NT2/D1 (cell line): ENCODE measurements at regions not wholly inside any gene's neighbourhood (a gene's known extent, or its start where the extent isn't known, plus 50 kb on each side); places are given as distances from the start of the nearest gene placed in this dataset.
"Not testable (repeated sequence)": the region's sequence is repeated elsewhere in the genome, so short reads cannot be mapped to it uniquely, and the experiment has no call there.

Experiments used
- DNase-seq: peaks from one replicate; pipeline ENCODE4 v3.0.0-alpha.2; 2011; ENCODE audit warnings: low read depth, low spot score
- H3K27me3 ChIP-seq: 2 replicates; pipeline ENCODE4 v1.6.0; 2011; ENCODE audit warnings: mild to moderate bottlenecking; ENCODE audit not compliant: insufficient read length, insufficient read depth
- H3K36me3 ChIP-seq: 2 replicates; pipeline ENCODE4 v1.6.1; 2011; ENCODE audit warnings: mild to moderate bottlenecking, low read length, mixed read lengths; ENCODE audit not compliant: insufficient read depth, insufficient read length
- H3K4me1 ChIP-seq: 2 replicates; pipeline ENCODE4 v1.5.1; 2011; ENCODE audit not compliant: insufficient read depth, insufficient read length
- H3K4me3 ChIP-seq: 2 replicates; pipeline ENCODE4 v1.5.1; 2011; ENCODE audit warnings: low read depth; ENCODE audit not compliant: insufficient read length
- H3K9ac ChIP-seq: 2 replicates; pipeline ENCODE4 v1.6.0; 2011; ENCODE audit warnings: low read depth; ENCODE audit not compliant: insufficient read length
- H3K9me3 ChIP-seq: 2 replicates; pipeline ENCODE4 v1.5.1; 2011; ENCODE audit warnings: mild to moderate bottlenecking, low read length; ENCODE audit not compliant: insufficient read depth
- SUZ12 ChIP-seq: IDR thresholded peaks from 2 replicates; pipeline ENCODE4 v1.6.1; 2011; ENCODE audit not compliant: insufficient read length, insufficient read depth; ENCODE audit errors: extremely low read depth
- YY1 ChIP-seq: IDR thresholded peaks from 2 replicates; pipeline ENCODE4 v1.6.1; 2011; ENCODE audit not compliant: insufficient read length, insufficient read depth
- ZNF274 ChIP-seq: IDR thresholded peaks from 2 replicates; pipeline ENCODE4 v1.6.1; 2011; ENCODE audit warnings: mild to moderate bottlenecking, low read depth, low read length

- no peak overlapping the region for H3K9ac ChIP-seq
- DNase-seq, result no peak
These were observed 97.4 kb downstream of the DTWD1 start for GRCh38 chr15:49718234-49718633.

DNA sequence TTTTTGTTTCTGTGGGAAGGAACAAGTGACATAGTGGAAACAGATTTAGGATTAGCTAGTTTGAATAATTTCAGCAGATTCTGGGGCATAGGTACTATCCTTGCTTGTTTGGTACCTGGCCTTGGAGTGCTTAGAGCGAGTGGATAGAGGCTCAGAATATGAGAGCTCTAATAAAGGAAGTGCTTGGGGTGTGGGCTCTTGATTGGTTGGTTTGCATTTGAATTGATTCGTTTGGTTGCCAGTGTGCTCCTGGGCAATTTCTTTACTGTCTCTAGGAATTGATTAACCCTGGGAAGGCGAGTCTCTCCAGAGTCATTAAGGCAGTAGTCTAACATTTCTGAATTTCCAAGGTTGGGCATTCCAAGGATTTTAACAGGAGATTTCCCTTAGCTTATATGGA lies 98.0 kb downstream of the DTWD1 start:
- no peaks in the 10 kb centered on the region for H3K36me3 ChIP-seq
- no peaks in the 10 kb centered on the region for H3K27me3 ChIP-seq
- TF ChIP-seq ZNF274 (no peak), YY1 (no peak), SUZ12 (no peak)
- no peak overlapping the region for H3K9ac ChIP-seq
- H3K9me3 ChIP-seq, result no peaks in the 10 kb centered on the region
- no peaks in the 10 kb centered on the region for H3K4me1 ChIP-seq
- DNase-seq, result peak; percentile 15
- no peak overlapping the region for H3K4me3 ChIP-seq

More at GRCh38 chr15:49718234-49718633, 97.4 kb downstream of the DTWD1 start:
- Histone ChIP-seq H3K27me3 (no peaks in the 10 kb centered on the region), H3K36me3 (no peaks in the 10 kb centered on the region), H3K4me1 (no peaks in the 10 kb centered on the region), H3K4me3 (no peak overlapping the region), H3K9me3 (no peaks in the 10 kb centered on the region)
- TF ChIP-seq ZNF274 (no peak), SUZ12 (no peak), YY1 (no peak)

GRCh38 chr15:49720261-49720660 lies 99.4 kb downstream of the DTWD1 start:
- H3K9me3 ChIP-seq, result no peaks in the 10 kb centered on the region; the same call in 1 of the 2 replicates
- no peaks in the 10 kb centered on the region for H3K27me3 ChIP-seq
- TF ChIP-seq YY1, result no peak
- TF ChIP-seq ZNF274, result no peak
- TF ChIP-seq SUZ12, result no peak
- DNase-seq, result no peak
- no peak overlapping the region for H3K4me3 ChIP-seq
- no peaks in the 10 kb centered on the region for H3K4me1 ChIP-seq
- no peaks in the 10 kb centered on the region for H3K36me3 ChIP-seq
- H3K9ac ChIP-seq, result no peak overlapping the region

DNA sequence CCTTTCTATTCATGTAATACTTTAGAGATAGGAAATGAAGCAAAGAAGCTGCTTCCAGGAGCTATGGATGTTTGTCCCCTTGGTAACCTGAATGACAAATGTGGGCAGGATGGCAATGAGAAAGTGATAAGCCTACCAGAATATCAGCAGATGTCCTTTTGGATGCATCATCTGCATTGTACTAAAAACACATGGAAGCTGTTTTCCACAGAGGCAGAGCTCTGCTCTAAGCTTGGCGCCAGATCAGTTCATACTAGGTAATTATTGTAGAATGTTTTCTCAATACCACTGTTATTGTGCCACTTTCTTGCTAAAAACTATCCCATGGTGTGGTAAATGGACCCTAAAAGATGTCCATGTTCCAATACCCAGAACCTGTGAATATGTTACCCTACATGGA lies 100.2 kb downstream of the DTWD1 start:
- Histone ChIP-seq H3K4me1 (no peaks in the 10 kb centered on the region), H3K4me3 (no peak overlapping the region), H3K9ac (no peak overlapping the region), H3K9me3 (no peaks in the 10 kb centered on the region; the same call in 1 of the 2 replicates), H3K27me3 (no peaks in the 10 kb centered on the region), H3K36me3 (no peaks in the 10 kb centered on the region)
- no peak for DNase-seq
- TF ChIP-seq ZNF274 (no peak), YY1 (no peak), SUZ12 (no peak)

GRCh38 chr15:49721621-49722020 lies 100.8 kb downstream of the DTWD1 start:
- Histone ChIP-seq H3K4me1 (no peaks in the 10 kb centered on the region), H3K9me3 (no peaks in the 10 kb centered on the region; the same call in 1 of the 2 replicates), H3K4me3 (no peak overlapping the region), H3K27me3 (no peaks in the 10 kb centered on the region), H3K36me3 (no peaks in the 10 kb centered on the region), H3K9ac (no peak overlapping the region)
- no peak for DNase-seq
- no peak for TF ChIP-seq SUZ12
- TF ChIP-seq YY1, result no peak
- TF ChIP-seq ZNF274, result no peak

DNA sequence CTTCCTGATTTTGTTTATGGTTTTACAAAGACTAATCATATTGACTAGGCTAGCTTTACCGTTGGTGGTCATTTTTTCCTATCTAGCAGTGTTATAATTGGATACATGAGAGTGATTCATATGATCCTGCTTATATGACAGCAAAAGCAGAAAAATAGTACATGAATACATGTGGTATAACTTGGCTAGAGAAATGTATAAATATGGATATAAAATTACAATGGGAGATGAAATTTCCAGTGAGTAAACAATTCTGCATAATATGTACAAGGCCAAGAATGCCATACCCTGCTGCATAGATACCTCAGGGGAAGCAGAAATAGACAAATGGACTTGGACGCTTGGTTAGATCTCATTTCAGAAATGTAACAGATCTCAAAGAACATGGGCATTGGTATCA lies 103.1 kb downstream of the DTWD1 start:
- H3K9me3 ChIP-seq, result no peaks in the 10 kb centered on the region; the same call in 1 of the 2 replicates
- no peak overlapping the region for H3K9ac ChIP-seq
- no peaks in the 10 kb centered on the region for H3K4me1 ChIP-seq
- H3K4me3 ChIP-seq, result no peak overlapping the region
- H3K27me3 ChIP-seq, result no peaks in the 10 kb centered on the region
- no peak for TF ChIP-seq ZNF274
- no peak for TF ChIP-seq SUZ12
- no peak for TF ChIP-seq YY1
- no peaks in the 10 kb centered on the region for H3K36me3 ChIP-seq
- no peak for DNase-seq

GRCh38 chr15:49731187-49732099 lies 110.6 kb downstream of the DTWD1 start:
- H3K27me3 ChIP-seq, result no peaks in the 10 kb centered on the region
- TF ChIP-seq YY1 (no peak), ZNF274 (no peak), SUZ12 (no peak)
- no peak overlapping the region for H3K4me3 ChIP-seq
- H3K36me3 ChIP-seq, result no peaks in the 10 kb centered on the region
- no peaks in the 10 kb centered on the region for H3K4me1 ChIP-seq
- H3K9ac ChIP-seq, result no peak overlapping the region
- H3K9me3 ChIP-seq, result no peaks in the 10 kb centered on the region; the same call in 1 of the 2 replicates
- DNase-seq, result no peak

DNA sequence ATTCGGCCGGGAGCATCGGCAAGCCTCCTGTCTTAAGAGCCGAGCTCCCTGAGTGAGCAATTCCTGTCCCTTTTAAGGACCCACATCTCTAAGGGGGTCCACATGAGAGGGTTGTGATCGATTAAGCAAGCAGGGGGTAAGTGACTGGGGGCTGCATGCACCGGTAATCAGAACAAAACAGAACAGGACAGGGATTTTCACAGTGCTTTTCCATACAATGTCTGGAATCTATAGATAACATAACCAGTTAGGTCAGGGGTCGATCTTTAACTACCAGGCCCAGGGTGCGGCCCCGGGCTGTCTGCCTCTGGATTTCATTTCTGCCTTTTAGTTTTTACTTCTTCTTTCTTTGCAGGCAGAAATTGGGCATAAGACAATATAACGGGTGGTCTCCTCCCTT lies 111.3 kb downstream of the DTWD1 start:
- not testable (repeated sequence) for H3K27me3 ChIP-seq, H3K4me1 ChIP-seq, DNase-seq, H3K9me3 ChIP-seq, H3K36me3 ChIP-seq, H3K4me3 ChIP-seq, H3K9ac ChIP-seq

DNA sequence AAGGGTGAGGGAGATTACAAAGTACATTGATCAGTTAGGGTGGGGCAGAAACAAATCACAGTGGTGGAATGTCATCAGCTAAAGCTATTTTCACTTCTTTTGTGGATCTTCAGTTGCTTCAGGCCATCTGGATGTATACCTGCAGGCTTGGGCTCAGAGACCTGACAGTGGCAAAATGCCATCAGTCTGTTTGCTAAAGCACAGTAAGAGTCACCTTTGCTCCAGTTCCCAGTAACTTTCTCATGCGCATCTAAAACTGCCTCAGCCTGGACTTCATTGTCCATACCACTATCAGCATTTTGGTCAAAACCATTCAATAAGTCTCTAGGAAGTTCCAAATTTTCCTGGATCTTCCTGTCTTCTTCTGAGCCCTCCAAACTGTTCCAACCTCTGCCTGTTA lies 113.2 kb downstream of the DTWD1 start:
- not testable (repeated sequence) for H3K4me1 ChIP-seq, H3K4me3 ChIP-seq, H3K36me3 ChIP-seq, H3K9ac ChIP-seq, H3K9me3 ChIP-seq, H3K27me3 ChIP-seq, DNase-seq
